Stomach (tissue), 8 donors: ENCODE measurements at regions not wholly inside any gene's neighbourhood (a gene's known extent, or its start where the extent isn't known, plus 50 kb on each side); places are given as distances from the start of the nearest gene placed in this dataset.

Source experiments
- DNase-seq, 2 donors: peaks; one replicate each; pipeline versions ENCODE4 v3.0.0 to v3.0.0-alpha.2; 2013 to 2019
- H3K27ac ChIP-seq, 5 donors: fragments of 200-600 bp in 4 of 5; sonication (generic) in 4 of 5; one replicate each; pipeline ENCODE4 v1.5.1; 2013 to 2019; ENCODE audit warnings: mild to moderate bottlenecking in 1 of 5, moderate library complexity in 1 of 5
- H3K27me3 ChIP-seq, 3 donors: fragments of 200-600 bp; sonication (generic); one replicate each; pipeline ENCODE4 v1.5.1; 2017 to 2019; ENCODE audit warnings: mixed run types in 1 of 3
- H3K36me3 ChIP-seq, 4 donors: fragments of 200-600 bp; sonication (generic); 1 replicate in 3 of 4; 2 replicates in 1 of 4; pipeline ENCODE4 v1.5.1; 2016 to 2019
- H3K4me1 ChIP-seq, 4 donors: fragments of 200-600 bp; sonication (generic); one replicate each; pipeline ENCODE4 v1.5.1; 2016 to 2019
- H3K4me3 ChIP-seq, 4 donors: fragments of 200-600 bp; sonication (generic) in 3 of 4; one replicate each; pipeline ENCODE4 v1.5.1; 2016 to 2019; ENCODE audit warnings: mild to moderate bottlenecking in 1 of 4
- H3K9me3 ChIP-seq, 4 donors: fragments of 200-600 bp; sonication (generic); one replicate each; pipeline ENCODE4 v1.5.1; 2016 to 2019
- CTCF ChIP-seq, 7 experiments: fragments of 450-650 bp in 4 of 7; fragments of 200-600 bp in 3 of 7; sonication (generic) in 3 of 7; IDR thresholded peaks; one replicate each; pipeline ENCODE4 v1.5.1; 2016 to 2019; ENCODE audit warnings: antibody characterized with exemption in 7 of 7, control low read depth in 2 of 7, mild to moderate bottlenecking in 1 of 7
- EP300 ChIP-seq: sonication (generic); formaldehyde crosslinking; IDR thresholded peaks from one replicate; pipeline ENCODE4 v1.6.1; 2017; ENCODE audit warnings: antibody characterized with exemption
- POLR2A ChIP-seq, 4 donors: fragments of 450-650 bp; IDR thresholded peaks; one replicate each; pipeline ENCODE4 v1.6.1; 2016; ENCODE audit warnings: antibody characterized with exemption in 4 of 4, control low read depth in 2 of 4, mild to moderate bottlenecking in 1 of 4, moderate library complexity in 1 of 4
- POLR2AphosphoS5 ChIP-seq, 3 donors: sonication (generic); formaldehyde crosslinking; IDR thresholded peaks; one replicate each; pipeline ENCODE4 v1.6.1; 2016; ENCODE audit warnings: antibody characterized with exemption in 3 of 3
- WGBS, 5 donors: extraction: QIAGEN DNeasy Blood & Tissue Kit in 3 of 5; methylation state at CpG; one replicate each; pipeline versions ENCODE4 v1.1.5 to v1.1.7; 2013 to 2018; 5-methylcytosine and 5-hydroxymethylcytosine counted together
- intact Hi-C: fragments of 100-400 bp; cut with DNase I; formaldehyde crosslinking; loops from one replicate; pipeline ENCODE4 v1.15.1; 2023; ENCODE audit warnings: low total_unique reads
- donor health status: healthy with polysubstance abuse.
- donor health status: Bipolar disorder and iron deficiency.
- donor health status: healthy.

DNA sequence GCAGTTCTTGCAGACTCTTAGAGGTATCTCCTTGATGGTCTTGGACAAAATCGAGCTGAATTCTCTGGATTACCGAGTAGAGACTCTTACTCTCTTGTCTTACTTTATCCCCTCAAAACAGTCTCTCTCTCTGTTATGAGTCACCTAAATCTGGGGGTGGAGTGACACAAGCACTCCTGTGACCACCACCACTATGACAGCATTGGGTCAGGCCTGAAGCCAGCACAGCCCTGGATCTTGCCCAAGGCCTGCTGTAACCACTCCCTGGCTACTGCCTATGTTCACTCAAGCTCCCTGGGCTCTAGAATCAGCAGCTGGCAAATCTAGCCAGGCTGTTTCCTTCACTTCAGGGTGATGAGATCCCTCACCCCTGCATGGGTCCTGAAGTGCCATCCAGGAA, 662.5 kb downstream of the LUZP2 start:
- no peak for TF ChIP-seq CTCF (IDR thresholded peaks at IDR 0.05)
- no peak for TF ChIP-seq EP300
- TF ChIP-seq POLR2A (IDR thresholded peaks at IDR 0.05) = no peak
- TF ChIP-seq POLR2AphosphoS5 (IDR thresholded peaks at IDR 0.05) = no peak
- DNase-seq = no peak
- Histone ChIP-seq H3K27me3 (no peaks in the 10 kb centered on the region), H3K27ac (no peak overlapping the region), H3K4me1 (no peaks in the 10 kb centered on the region), H3K9me3 (peaks cover 0 to 10% (median 5%) of the 10 kb centered on the region in 4 donors), H3K4me3 (no peak overlapping the region), H3K36me3 (no peaks in the 10 kb centered on the region)
- WGBS, 5 donors = 84 to 94% (median 86%) methylated on average over 2 of the region's 2 CpGs
- intact Hi-C loops = no loop called here

DNA sequence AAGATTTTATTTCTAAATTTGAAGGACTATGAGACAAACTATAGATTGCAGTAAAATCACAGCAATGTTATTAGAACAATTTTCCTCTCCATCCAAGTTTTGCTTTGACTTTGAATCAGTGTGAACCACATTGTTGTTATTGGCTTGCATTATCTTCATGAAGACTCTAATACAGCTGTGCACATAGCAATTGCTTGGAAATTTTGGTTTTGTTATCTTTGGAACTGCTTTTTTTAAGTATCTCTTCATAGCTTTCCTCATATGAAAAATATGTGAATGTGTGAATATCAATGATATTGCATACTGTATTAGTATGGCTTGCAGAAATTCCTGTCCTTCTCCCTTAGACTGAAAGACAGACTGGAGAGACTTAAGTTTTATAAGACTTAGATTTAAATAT, 666.6 kb downstream of the LUZP2 start:
- no peaks in the 10 kb centered on the region for H3K4me1 ChIP-seq
- DNase-seq = peak in 1 of 2 donors; percentile 6
- no peak for TF ChIP-seq POLR2A (IDR thresholded peaks at IDR 0.05)
- peaks cover 0 to 19% (median 9%) of the 10 kb centered on the region in 4 donors for H3K9me3 ChIP-seq
- H3K36me3 ChIP-seq = no peaks in the 10 kb centered on the region
- H3K27me3 ChIP-seq = no peaks in the 10 kb centered on the region
- intact Hi-C loops = no loop called here
- no peak overlapping the region for H3K27ac ChIP-seq
- H3K4me3 ChIP-seq = no peak overlapping the region

GRCh38 chr11:25180187-25180586, 683.3 kb downstream of the LUZP2 start:
- no peaks in the 10 kb centered on the region for H3K27me3 ChIP-seq
- H3K9me3 ChIP-seq = no peaks in the 10 kb centered on the region
- H3K4me1 ChIP-seq = no peaks in the 10 kb centered on the region
- 52 to 77% (median 53%) methylated on average over 1 of the region's 1 CpG for WGBS, 5 donors
- no peaks in the 10 kb centered on the region for H3K36me3 ChIP-seq
- no peak overlapping the region for H3K4me3 ChIP-seq
- intact Hi-C loops = no loop called here
- no peak overlapping the region for H3K27ac ChIP-seq
- TF ChIP-seq POLR2AphosphoS5 (IDR thresholded peaks at IDR 0.05) = no peak
- no peak for TF ChIP-seq EP300
- no peak for TF ChIP-seq POLR2A (IDR thresholded peaks at IDR 0.05)
- no peak for TF ChIP-seq CTCF (IDR thresholded peaks at IDR 0.05)
- DNase-seq = no peak

- 41 to 73% (median 65%) methylated on average over 1 of the region's 1 CpG for WGBS, 5 donors
- Histone ChIP-seq H3K9me3 (no peaks in the 10 kb centered on the region), H3K4me1 (no peaks in the 10 kb centered on the region), H3K4me3 (no peak overlapping the region), H3K27ac (no peak overlapping the region), H3K36me3 (no peaks in the 10 kb centered on the region), H3K27me3 (no peaks in the 10 kb centered on the region)
- intact Hi-C loops = no loop called here
- TF ChIP-seq POLR2A (IDR thresholded peaks at IDR 0.05) (no peak), POLR2AphosphoS5 (IDR thresholded peaks at IDR 0.05) (no peak), CTCF (IDR thresholded peaks at IDR 0.05) (no peak), EP300 (no peak)
- no peak for DNase-seq
Observed at GRCh38 chr11:25183411-25183810, 686.6 kb downstream of the LUZP2 start.

DNA sequence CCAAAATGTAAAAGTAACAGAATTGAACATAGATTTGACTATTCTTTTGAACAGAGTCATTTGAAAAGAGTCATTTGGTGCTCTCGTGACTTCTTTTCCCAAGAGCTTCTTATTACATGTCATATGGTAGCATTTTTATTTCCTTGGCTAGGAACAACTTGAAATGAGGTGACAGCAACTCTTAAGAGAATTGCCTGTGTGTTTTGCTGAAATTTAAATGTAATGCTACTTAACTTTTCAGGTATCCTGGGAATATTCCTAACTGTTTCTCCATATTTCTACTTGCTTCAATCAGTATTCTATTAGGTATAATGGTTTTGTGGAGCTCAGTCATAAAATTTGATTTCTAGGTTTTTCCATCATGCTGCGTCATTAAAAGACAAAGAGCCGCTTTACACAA, 700.7 kb downstream of the LUZP2 start:
- Histone ChIP-seq H3K4me1 (no peaks in the 10 kb centered on the region), H3K36me3 (no peaks in the 10 kb centered on the region), H3K4me3 (no peak overlapping the region), H3K9me3 (no peaks in the 10 kb centered on the region), H3K27ac (no peak overlapping the region), H3K27me3 (no peaks in the 10 kb centered on the region)
- intact Hi-C loops = no loop called here
- DNase-seq = no peak
- WGBS, 5 donors = 61 to 88% (median 76%) methylated on average over 3 of the region's 3 CpGs
- no peak for TF ChIP-seq POLR2A (IDR thresholded peaks at IDR 0.05)
- TF ChIP-seq CTCF (IDR thresholded peaks at IDR 0.05) = no peak
- no peak for TF ChIP-seq POLR2AphosphoS5 (IDR thresholded peaks at IDR 0.05)
- TF ChIP-seq EP300 = no peak
